GM12878 (cell line): ENCODE measurements at regions not wholly inside any gene's neighbourhood (a gene's known extent, or its start where the extent isn't known, plus 50 kb on each side); places are given as distances from the start of the nearest gene placed in this dataset.

Source experiments
- BHLHE40 ChIP-seq, 2 experiments: fragments of 450-650 bp in 1 of 2; IDR thresholded peaks; 2 replicates each; pipeline ENCODE4 v1.6.1; 2011 to 2017; ENCODE audit warnings: low read depth in 2 of 2, borderline replicate concordance in 1 of 2, improper control_type of control experiment in 1 of 2, low read length in 1 of 2, mild to moderate bottlenecking in 1 of 2
- POLR2A ChIP-seq: IDR thresholded peaks from 2 replicates; pipeline ENCODE4 v1.6.1; 2011; ENCODE audit warnings: low read depth, mild to moderate bottlenecking, low read length
- SUZ12 ChIP-seq: fragments of 200-600 bp; sonication (generic); IDR thresholded peaks from one replicate; pipeline ENCODE4 v1.6.1; 2018; ENCODE audit warnings: antibody characterized with exemption, mild to moderate bottlenecking; ENCODE audit not compliant: unreplicated experiment
- ZNF207 ChIP-seq: fragments of 450-650 bp; IDR thresholded peaks from 2 replicates; pipeline ENCODE4 v1.6.1; 2014; ENCODE audit warnings: antibody characterized with exemption, mild to moderate bottlenecking, borderline replicate concordance
- TF ChIP-seq, protein P1 (sequence below), 3 experiments: IDR thresholded peaks in 2 of 3; conservative IDR thresholded peaks in 1 of 3; 2 replicates each; pipeline ENCODE4 v1.5.1; 2011; ENCODE audit warnings: low read depth in 3 of 3, low read length in 3 of 3, mild to moderate bottlenecking in 3 of 3, control low read depth in 2 of 3, moderate library complexity in 2 of 3, inconsistent platforms in 1 of 3, mixed read lengths in 1 of 3; ENCODE audit not compliant: control insufficient read depth in 2 of 3, insufficient read depth in 1 of 3; ENCODE audit errors: extremely low read depth in 1 of 3

DNA sequence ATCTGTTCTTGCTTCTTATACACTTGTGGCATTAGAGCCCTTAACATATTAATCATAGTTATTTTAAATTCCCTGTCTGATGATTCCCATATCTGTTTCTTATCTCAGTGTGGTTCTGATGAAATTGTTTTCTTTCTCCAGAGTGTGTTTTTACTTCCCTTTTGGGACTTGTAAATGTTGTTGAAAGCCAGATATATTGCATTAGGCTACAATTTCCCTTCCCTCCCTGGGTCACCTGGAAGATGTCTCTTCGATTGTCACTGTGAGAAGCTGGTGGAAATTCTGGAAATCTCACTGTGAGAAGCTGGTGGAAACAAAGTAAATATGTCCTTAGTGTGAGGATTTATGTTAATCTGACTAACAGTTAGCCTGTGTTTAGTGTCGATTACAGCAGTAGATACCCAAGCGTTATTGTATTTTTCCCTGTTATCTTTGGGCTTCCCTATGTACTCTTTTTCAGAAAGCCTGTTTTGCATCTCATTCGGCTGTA, 717.3 kb downstream of the TRHDE start:
- TF ChIP-seq ZNF207 = no peak
- no peak for TF ChIP-seq SUZ12
- TF ChIP-seq, protein P1, sequence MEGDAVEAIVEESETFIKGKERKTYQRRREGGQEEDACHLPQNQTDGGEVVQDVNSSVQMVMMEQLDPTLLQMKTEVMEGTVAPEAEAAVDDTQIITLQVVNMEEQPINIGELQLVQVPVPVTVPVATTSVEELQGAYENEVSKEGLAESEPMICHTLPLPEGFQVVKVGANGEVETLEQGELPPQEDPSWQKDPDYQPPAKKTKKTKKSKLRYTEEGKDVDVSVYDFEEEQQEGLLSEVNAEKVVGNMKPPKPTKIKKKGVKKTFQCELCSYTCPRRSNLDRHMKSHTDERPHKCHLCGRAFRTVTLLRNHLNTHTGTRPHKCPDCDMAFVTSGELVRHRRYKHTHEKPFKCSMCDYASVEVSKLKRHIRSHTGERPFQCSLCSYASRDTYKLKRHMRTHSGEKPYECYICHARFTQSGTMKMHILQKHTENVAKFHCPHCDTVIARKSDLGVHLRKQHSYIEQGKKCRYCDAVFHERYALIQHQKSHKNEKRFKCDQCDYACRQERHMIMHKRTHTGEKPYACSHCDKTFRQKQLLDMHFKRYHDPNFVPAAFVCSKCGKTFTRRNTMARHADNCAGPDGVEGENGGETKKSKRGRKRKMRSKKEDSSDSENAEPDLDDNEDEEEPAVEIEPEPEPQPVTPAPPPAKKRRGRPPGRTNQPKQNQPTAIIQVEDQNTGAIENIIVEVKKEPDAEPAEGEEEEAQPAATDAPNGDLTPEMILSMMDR (IDR thresholded peaks at IDR 0.05 in 2 of 3, conservative IDR thresholded peaks at IDR 0.05 in 1 of 3; ENCODE audit: control insufficient read depth in 2 of 3, extremely low read depth in 1 of 3, insufficient read depth in 1 of 3, low read depth in 3 of 3, low read length in 3 of 3) = no peak
- TF ChIP-seq BHLHE40 (IDR thresholded peaks at IDR 0.05; ENCODE audit: borderline replicate concordance in 1 of 2, low read depth in 2 of 2, low read length in 1 of 2) = no peak
- no peak for TF ChIP-seq POLR2A
